Upper lobe of left lung (tissue), 4 donors: ENCODE measurements at regions not wholly inside any gene's neighbourhood (a gene's known extent, or its start where the extent isn't known, plus 50 kb on each side); places are given as distances from the start of the nearest gene placed in this dataset.

Experiments used
- CTCF ChIP-seq, 6 experiments: fragments of 450-650 bp in 4 of 6; fragments of 200-600 bp in 2 of 6; sonication (generic) in 2 of 6; IDR thresholded peaks; one replicate each; pipeline ENCODE4 v1.5.1; 2016 to 2019; ENCODE audit warnings: antibody characterized with exemption in 6 of 6
- POLR2AphosphoS5 ChIP-seq, 2 donors: sonication (generic); formaldehyde crosslinking; IDR thresholded peaks; one replicate each; pipeline ENCODE4 v1.5.1; 2017; ENCODE audit warnings: antibody characterized with exemption in 2 of 2

GRCh38 chr2:64771737-64772136 lies 118.0 kb upstream of the SERTAD2 start:
- no peak for TF ChIP-seq CTCF (IDR thresholded peaks at IDR 0.05)
- TF ChIP-seq POLR2AphosphoS5 (IDR thresholded peaks at IDR 0.05) = no peak
